Epithelial cell of esophagus (primary cell): ENCODE measurements at regions not wholly inside any gene's neighbourhood (a gene's known extent, or its start where the extent isn't known, plus 50 kb on each side); places are given as distances from the start of the nearest gene placed in this dataset.

Experiments
- DNase-seq: peaks from one replicate; pipeline ENCODE4 v3.0.0; 2010; ENCODE audit warnings: low read depth
- H3K4me3 ChIP-seq: 2 replicates; pipeline ENCODE4 v1.5.1; 2011; ENCODE audit warnings: mild to moderate bottlenecking, low read length, control low read depth
- TF ChIP-seq, protein P1 (sequence below): IDR thresholded peaks from 2 replicates; pipeline ENCODE4 v1.5.1; 2011; ENCODE audit warnings: low read depth, mild to moderate bottlenecking, low read length, control low read depth, inconsistent platforms; ENCODE audit not compliant: insufficient read depth; ENCODE audit errors: missing control alignments

DNA sequence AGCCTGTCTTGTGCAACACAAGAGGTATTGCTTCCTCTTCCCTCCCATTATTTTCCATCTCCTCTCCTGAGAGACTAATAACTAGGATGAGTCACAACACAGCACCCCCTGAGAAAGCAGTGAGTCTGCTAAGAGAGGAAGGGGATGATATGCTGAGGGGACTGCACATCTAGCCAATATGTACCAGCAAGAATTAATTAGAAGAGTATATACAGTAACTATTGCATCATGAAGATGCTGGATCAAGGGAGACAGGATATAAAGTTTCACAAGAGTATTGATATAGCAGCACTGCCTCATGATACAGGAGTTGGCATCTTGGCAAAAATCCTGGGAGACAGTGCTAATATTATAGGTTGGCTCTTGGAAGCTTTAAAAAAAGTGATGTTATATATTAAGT lies 289.9 kb upstream of the RBMS1 start:
- no peak overlapping the region for H3K4me3 ChIP-seq
- peak; percentile 9 for DNase-seq
- TF ChIP-seq, protein P1, sequence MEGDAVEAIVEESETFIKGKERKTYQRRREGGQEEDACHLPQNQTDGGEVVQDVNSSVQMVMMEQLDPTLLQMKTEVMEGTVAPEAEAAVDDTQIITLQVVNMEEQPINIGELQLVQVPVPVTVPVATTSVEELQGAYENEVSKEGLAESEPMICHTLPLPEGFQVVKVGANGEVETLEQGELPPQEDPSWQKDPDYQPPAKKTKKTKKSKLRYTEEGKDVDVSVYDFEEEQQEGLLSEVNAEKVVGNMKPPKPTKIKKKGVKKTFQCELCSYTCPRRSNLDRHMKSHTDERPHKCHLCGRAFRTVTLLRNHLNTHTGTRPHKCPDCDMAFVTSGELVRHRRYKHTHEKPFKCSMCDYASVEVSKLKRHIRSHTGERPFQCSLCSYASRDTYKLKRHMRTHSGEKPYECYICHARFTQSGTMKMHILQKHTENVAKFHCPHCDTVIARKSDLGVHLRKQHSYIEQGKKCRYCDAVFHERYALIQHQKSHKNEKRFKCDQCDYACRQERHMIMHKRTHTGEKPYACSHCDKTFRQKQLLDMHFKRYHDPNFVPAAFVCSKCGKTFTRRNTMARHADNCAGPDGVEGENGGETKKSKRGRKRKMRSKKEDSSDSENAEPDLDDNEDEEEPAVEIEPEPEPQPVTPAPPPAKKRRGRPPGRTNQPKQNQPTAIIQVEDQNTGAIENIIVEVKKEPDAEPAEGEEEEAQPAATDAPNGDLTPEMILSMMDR = no peak

DNA sequence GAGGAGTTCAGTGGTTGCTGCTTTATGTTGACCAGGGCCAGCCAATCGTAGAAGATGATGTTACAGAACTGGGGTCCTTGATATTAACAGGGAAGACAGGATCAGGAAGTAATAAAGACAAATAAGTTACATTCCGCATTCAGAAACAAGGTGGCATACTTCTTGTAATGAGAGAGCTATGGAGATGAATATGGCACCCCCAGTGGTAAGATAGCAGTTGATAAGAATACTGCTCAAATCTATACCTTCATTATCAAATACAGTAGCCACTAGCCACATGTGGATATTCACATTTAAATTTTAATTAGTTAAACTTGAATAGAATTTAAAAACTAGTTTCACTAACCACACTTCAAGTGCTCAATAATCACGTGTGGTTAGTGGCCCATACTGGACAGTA lies 290.4 kb upstream of the RBMS1 start:
- no peak overlapping the region for H3K4me3 ChIP-seq
- TF ChIP-seq, protein P1 = peak; percentile 10
- DNase-seq = no peak

DNA sequence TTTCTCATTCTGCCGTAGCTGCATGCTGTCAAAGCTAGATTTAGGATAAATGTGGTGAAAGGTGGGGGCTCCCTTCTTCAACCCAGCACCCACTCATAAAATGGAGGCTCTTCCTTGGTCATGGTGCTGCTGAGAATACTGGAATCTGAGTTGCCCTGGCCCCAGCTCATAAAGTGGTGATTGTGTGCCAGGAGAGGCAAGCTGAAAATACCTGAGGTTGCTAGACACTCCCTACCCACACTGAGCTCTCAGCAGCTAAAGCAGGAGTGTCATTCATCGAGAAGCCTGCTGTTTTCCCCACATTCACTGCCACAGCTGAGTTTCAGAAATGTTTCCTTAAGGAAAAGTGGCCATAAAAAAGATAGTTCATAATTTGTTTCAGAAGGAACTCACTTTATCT lies 297.1 kb upstream of the RBMS1 start:
- TF ChIP-seq, protein P1 = no peak
- DNase-seq = no peak
- no peak overlapping the region for H3K4me3 ChIP-seq

DNA sequence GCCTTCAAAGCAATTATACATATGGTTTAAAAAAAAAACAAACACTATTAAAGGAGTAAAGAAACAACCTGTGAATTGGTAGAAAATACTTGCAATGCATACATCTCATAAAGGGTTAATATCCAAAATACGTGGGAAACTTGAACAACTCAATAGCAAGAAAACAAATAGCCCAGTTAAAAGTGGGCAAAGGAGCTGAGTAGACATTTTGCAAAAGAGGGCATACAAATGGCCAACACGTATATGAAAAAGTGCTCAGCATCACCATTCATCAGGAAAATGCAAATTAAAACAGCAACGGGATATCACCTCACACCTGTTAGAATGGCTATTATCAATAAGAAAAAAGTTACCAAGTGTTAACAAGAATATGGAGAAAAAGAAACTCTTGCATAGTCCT lies 298.3 kb upstream of the RBMS1 start:
- TF ChIP-seq, protein P1 = no peak
- H3K4me3 ChIP-seq = no peak overlapping the region
- DNase-seq = no peak

DNA sequence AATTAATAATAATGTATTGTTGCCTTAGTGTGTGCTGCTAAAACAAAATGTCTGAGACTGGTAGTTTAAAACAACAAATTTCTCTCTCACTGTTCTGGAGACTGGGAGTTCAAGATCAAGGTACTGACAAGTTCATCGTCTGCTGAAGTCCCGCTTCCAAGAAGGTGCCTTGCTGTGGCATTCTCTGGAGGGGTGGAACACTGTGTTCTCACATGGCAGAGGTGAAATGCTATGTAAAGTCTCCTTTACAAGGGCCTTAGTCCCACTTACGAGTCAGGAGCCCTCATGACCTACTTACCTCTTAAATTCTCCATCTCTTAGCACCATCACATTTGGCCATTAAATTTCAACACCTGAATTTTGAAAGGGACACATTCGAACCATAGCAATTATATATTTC lies 299.2 kb upstream of the RBMS1 start:
- TF ChIP-seq, protein P1 = no peak
- no peak overlapping the region for H3K4me3 ChIP-seq
- DNase-seq = no peak

DNA sequence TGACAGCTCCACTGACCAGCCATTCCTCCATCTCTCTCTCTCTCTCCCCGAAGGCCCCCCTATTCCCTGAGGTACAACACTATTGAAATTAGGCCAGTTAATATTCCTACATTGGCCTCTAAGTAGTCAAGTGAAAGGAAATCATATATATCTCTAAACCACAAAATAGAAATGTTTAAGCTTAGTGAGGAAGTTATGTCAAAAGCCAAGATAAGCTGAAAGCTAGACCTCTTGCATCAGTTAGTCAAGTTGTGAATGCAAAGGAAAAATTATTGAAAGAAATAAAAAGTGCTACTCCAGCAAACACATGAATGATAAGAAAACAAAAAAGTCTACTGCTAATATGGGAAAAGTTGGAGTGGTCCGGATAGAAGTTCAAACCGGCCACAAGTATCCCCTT lies 301.3 kb upstream of the RBMS1 start:
- no peak for DNase-seq
- TF ChIP-seq, protein P1 = no peak
- H3K4me3 ChIP-seq = no peak overlapping the region

DNA sequence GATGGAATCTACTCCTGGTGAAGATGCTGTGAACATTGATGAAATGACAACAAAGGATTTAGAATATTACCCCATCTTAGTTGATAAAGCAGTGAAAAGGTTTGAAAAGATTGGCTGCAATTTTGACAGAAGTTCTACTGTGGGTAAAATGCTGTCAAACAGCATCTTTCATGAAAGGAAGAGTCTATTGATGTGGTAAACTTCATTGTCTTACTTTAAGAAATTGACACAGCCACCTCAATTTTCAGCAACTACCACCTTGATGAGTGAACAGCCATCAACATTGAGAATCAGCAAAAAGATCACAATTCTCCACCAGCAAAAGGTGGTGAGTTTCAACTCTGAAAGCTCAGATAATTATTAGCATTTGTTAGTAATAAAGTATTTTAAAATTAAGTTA lies 310.3 kb upstream of the RBMS1 start:
- no peak overlapping the region for H3K4me3 ChIP-seq

More for the DNA sequence above, 310.3 kb upstream of the RBMS1 start:
- TF ChIP-seq, protein P1 = no peak
- no peak for DNase-seq
